ENCODE measurements at regions not wholly inside any gene's neighbourhood (a gene's known extent, or its start where the extent isn't known, plus 50 kb on each side); places are given as distances from the start of the nearest gene placed in this dataset.

- no peak for TF ChIP-seq CTCF (IDR thresholded peaks at IDR 0.05; ENCODE audit: unreplicated experiment)
- no peak overlapping the region for H3K27ac Mint-ChIP-seq (ENCODE audit: unreplicated experiment)
- H3K9me3 Mint-ChIP-seq (ENCODE audit: unreplicated experiment), result no peaks in the 10 kb centered on the region
- no peak overlapping the region for H3K4me3 Mint-ChIP-seq (ENCODE audit: unreplicated experiment)
- H3K4me1 Mint-ChIP-seq (ENCODE audit: unreplicated experiment), result no peaks in the 10 kb centered on the region
- H3K36me3 Mint-ChIP-seq (ENCODE audit: low read depth, unreplicated experiment), result no peaks in the 10 kb centered on the region
- no peak for DNase-seq (ENCODE audit: low spot score)
- no peaks in the 10 kb centered on the region for H3K27me3 Mint-ChIP-seq (ENCODE audit: unreplicated experiment)
Observed at GRCh38 chr4:110798687-110799086, 175.8 kb upstream of the PITX2 start.

GRCh38 chr4:110799211-110799610 is 176.3 kb upstream of the PITX2 start:
- Mint-ChIP-seq H3K27me3 (ENCODE audit: unreplicated experiment) (no peaks in the 10 kb centered on the region), H3K36me3 (ENCODE audit: low read depth, unreplicated experiment) (no peaks in the 10 kb centered on the region), H3K4me1 (ENCODE audit: unreplicated experiment) (no peaks in the 10 kb centered on the region), H3K27ac (ENCODE audit: unreplicated experiment) (no peak overlapping the region), H3K9me3 (ENCODE audit: unreplicated experiment) (no peaks in the 10 kb centered on the region), H3K4me3 (ENCODE audit: unreplicated experiment) (no peak overlapping the region)
- no peak for DNase-seq (ENCODE audit: low spot score)
- no peak for TF ChIP-seq CTCF (IDR thresholded peaks at IDR 0.05; ENCODE audit: unreplicated experiment)

GRCh38 chr4:110801591-110801990 is 178.7 kb upstream of the PITX2 start:
- no peak for DNase-seq (ENCODE audit: low spot score)
- H3K27ac Mint-ChIP-seq (ENCODE audit: unreplicated experiment), result no peak overlapping the region
- H3K4me1 Mint-ChIP-seq (ENCODE audit: unreplicated experiment), result no peaks in the 10 kb centered on the region
- no peaks in the 10 kb centered on the region for H3K9me3 Mint-ChIP-seq (ENCODE audit: unreplicated experiment)
- no peaks in the 10 kb centered on the region for H3K36me3 Mint-ChIP-seq (ENCODE audit: low read depth, unreplicated experiment)
- no peak overlapping the region for H3K4me3 Mint-ChIP-seq (ENCODE audit: unreplicated experiment)
- no peak for TF ChIP-seq CTCF (IDR thresholded peaks at IDR 0.05; ENCODE audit: unreplicated experiment)
- no peaks in the 10 kb centered on the region for H3K27me3 Mint-ChIP-seq (ENCODE audit: unreplicated experiment)

- no peaks in the 10 kb centered on the region for H3K36me3 Mint-ChIP-seq (ENCODE audit: low read depth, unreplicated experiment)
- no peak overlapping the region for H3K27ac Mint-ChIP-seq (ENCODE audit: unreplicated experiment)
- H3K9me3 Mint-ChIP-seq (ENCODE audit: unreplicated experiment), result no peaks in the 10 kb centered on the region
- H3K4me1 Mint-ChIP-seq (ENCODE audit: unreplicated experiment), result no peaks in the 10 kb centered on the region
- no peak overlapping the region for H3K4me3 Mint-ChIP-seq (ENCODE audit: unreplicated experiment)
- TF ChIP-seq CTCF (IDR thresholded peaks at IDR 0.05; ENCODE audit: unreplicated experiment), result no peak
- DNase-seq (ENCODE audit: low spot score), result no peak
- no peaks in the 10 kb centered on the region for H3K27me3 Mint-ChIP-seq (ENCODE audit: unreplicated experiment)
Observed at GRCh38 chr4:110808351-110808878, 185.5 kb upstream of the PITX2 start.

GRCh38 chr4:110815950-110816349 is 193.1 kb upstream of the PITX2 start:
- Mint-ChIP-seq H3K4me1 (ENCODE audit: unreplicated experiment) (no peaks in the 10 kb centered on the region), H3K36me3 (ENCODE audit: low read depth, unreplicated experiment) (no peaks in the 10 kb centered on the region), H3K27ac (ENCODE audit: unreplicated experiment) (no peak overlapping the region), H3K9me3 (ENCODE audit: unreplicated experiment) (no peaks in the 10 kb centered on the region), H3K4me3 (ENCODE audit: unreplicated experiment) (no peak overlapping the region), H3K27me3 (ENCODE audit: unreplicated experiment) (no peaks in the 10 kb centered on the region)
- no peak for TF ChIP-seq CTCF (IDR thresholded peaks at IDR 0.05; ENCODE audit: unreplicated experiment)
- DNase-seq (ENCODE audit: low spot score), result no peak
